HL-60 (cell line): ENCODE measurements at regions not wholly inside any gene's neighbourhood (a gene's known extent, or its start where the extent isn't known, plus 50 kb on each side); places are given as distances from the start of the nearest gene placed in this dataset.

Experiments used
- DNase-seq, 2 experiments: peaks; one replicate each; pipeline ENCODE4 v3.0.0-alpha.2; 2010 to 2020; ENCODE audit warnings: low read depth in 1 of 2, low spot score in 1 of 2
- H3K27ac ChIP-seq: fragments of 250-450 bp; sonication (Bioruptor Pico); replicated peaks from 2 replicates; pipeline ENCODE4 v1.5.1; 2020; ENCODE audit warnings: mild to moderate bottlenecking, moderate library complexity
- H3K27me3 ChIP-seq: fragments of 250-450 bp; sonication (Bioruptor Pico); 2 replicates; pipeline ENCODE4 v1.5.1; 2021; ENCODE audit warnings: mild to moderate bottlenecking, moderate library complexity; ENCODE audit not compliant: insufficient read depth, poor library complexity, severe bottlenecking
- H3K4me3 ChIP-seq: replicated peaks from 2 replicates; pipeline ENCODE4 v1.5.1; 2011; ENCODE audit warnings: mild to moderate bottlenecking, control low read depth, low read length; ENCODE audit not compliant: insufficient read depth
- CTCF ChIP-seq: IDR thresholded peaks from one replicate; pipeline ENCODE4 v1.5.1; 2011; ENCODE audit warnings: low read length, control low read depth, inconsistent platforms; ENCODE audit not compliant: insufficient read depth
- GABPA ChIP-seq: IDR thresholded peaks from 2 replicates; pipeline ENCODE4 v1.6.1; 2012; ENCODE audit warnings: low read depth
- POLR2AphosphoS5 ChIP-seq: IDR thresholded peaks from 2 replicates; pipeline ENCODE4 v1.6.1; 2012; ENCODE audit warnings: low read depth
- REST ChIP-seq: IDR thresholded peaks from 2 replicates; pipeline ENCODE4 v1.6.1; 2012; ENCODE audit warnings: low read depth; ENCODE audit not compliant: insufficient replicate concordance
- SPI1 ChIP-seq: IDR thresholded peaks from 2 replicates; pipeline ENCODE4 v1.6.1; 2012; ENCODE audit warnings: low read depth, mild to moderate bottlenecking, borderline replicate concordance

GRCh38 chrX:943035-943434 lies 269.4 kb downstream of the CRLF2 start:
- no peak for TF ChIP-seq GABPA
- no peak for TF ChIP-seq REST
- no peak for TF ChIP-seq CTCF
- no peak for TF ChIP-seq SPI1
- TF ChIP-seq POLR2AphosphoS5, result no peak
- DNase-seq, result no peak
- H3K4me3 ChIP-seq, result no peak overlapping the region

GRCh38 chrX:940691-941090 lies 271.8 kb downstream of the CRLF2 start:
- no peak overlapping the region for H3K4me3 ChIP-seq
- DNase-seq, result no peak
- no peak overlapping the region for H3K27ac ChIP-seq
- no peaks in the 10 kb centered on the region for H3K27me3 ChIP-seq
- TF ChIP-seq SPI1 (no peak), GABPA (no peak), POLR2AphosphoS5 (no peak), REST (no peak), CTCF (no peak)

More at GRCh38 chrX:943035-943434, 269.4 kb downstream of the CRLF2 start:
- H3K27ac ChIP-seq, result no peak overlapping the region
- no peaks in the 10 kb centered on the region for H3K27me3 ChIP-seq

GRCh38 chrX:936979-937769 lies 275.3 kb downstream of the CRLF2 start:
- H3K4me3 ChIP-seq, result no peak overlapping the region
- H3K27ac ChIP-seq, result no peak overlapping the region
- no peaks in the 10 kb centered on the region for H3K27me3 ChIP-seq
- DNase-seq, result no peak
- no peak for TF ChIP-seq CTCF
- TF ChIP-seq SPI1, result no peak

GRCh38 chrX:933611-934010 lies 278.8 kb downstream of the CRLF2 start:
- H3K27ac ChIP-seq, result no peak overlapping the region
- H3K27me3 ChIP-seq, result no peaks in the 10 kb centered on the region
- no peak overlapping the region for H3K4me3 ChIP-seq
- no peak for TF ChIP-seq CTCF
- TF ChIP-seq POLR2AphosphoS5, result no peak
- no peak for TF ChIP-seq SPI1
- no peak for TF ChIP-seq GABPA
- no peak for TF ChIP-seq REST
- no peak for DNase-seq
